VCaP (cell line): ENCODE measurements at regions not wholly inside any gene's neighbourhood (a gene's known extent, or its start where the extent isn't known, plus 50 kb on each side); places are given as distances from the start of the nearest gene placed in this dataset.

ENCODE experiments used
- H3K27ac ChIP-seq: fragments of 450-650 bp; 2 replicates; pipeline ENCODE4 v1.5.1; 2017
- TF ChIP-seq, protein P1 (sequence below): fragments of 450-650 bp; conservative IDR thresholded peaks from 2 replicates; pipeline ENCODE4 v1.5.1; 2017; ENCODE audit warnings: mild to moderate bottlenecking, moderate library complexity

- no peak overlapping the region for H3K27ac ChIP-seq
- TF ChIP-seq, protein P1, sequence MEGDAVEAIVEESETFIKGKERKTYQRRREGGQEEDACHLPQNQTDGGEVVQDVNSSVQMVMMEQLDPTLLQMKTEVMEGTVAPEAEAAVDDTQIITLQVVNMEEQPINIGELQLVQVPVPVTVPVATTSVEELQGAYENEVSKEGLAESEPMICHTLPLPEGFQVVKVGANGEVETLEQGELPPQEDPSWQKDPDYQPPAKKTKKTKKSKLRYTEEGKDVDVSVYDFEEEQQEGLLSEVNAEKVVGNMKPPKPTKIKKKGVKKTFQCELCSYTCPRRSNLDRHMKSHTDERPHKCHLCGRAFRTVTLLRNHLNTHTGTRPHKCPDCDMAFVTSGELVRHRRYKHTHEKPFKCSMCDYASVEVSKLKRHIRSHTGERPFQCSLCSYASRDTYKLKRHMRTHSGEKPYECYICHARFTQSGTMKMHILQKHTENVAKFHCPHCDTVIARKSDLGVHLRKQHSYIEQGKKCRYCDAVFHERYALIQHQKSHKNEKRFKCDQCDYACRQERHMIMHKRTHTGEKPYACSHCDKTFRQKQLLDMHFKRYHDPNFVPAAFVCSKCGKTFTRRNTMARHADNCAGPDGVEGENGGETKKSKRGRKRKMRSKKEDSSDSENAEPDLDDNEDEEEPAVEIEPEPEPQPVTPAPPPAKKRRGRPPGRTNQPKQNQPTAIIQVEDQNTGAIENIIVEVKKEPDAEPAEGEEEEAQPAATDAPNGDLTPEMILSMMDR = no peak
Observed at GRCh38 chr20:57023997-57024396, 242.4 kb downstream of the BMP7 start.

- TF ChIP-seq, protein P1 = no peak
Observed at GRCh38 chr20:57024849-57025248, 241.6 kb downstream of the BMP7 start.

GRCh38 chr20:57025261-57025660, 241.2 kb downstream of the BMP7 start:
- TF ChIP-seq, protein P1 = no peak
- H3K27ac ChIP-seq = no peak overlapping the region

More at GRCh38 chr20:57024849-57025248, 241.6 kb downstream of the BMP7 start:
- no peak overlapping the region for H3K27ac ChIP-seq

- no peak overlapping the region for H3K27ac ChIP-seq
- TF ChIP-seq, protein P1 = no peak
Observed at GRCh38 chr20:57025666-57026224, 240.7 kb downstream of the BMP7 start.

DNA sequence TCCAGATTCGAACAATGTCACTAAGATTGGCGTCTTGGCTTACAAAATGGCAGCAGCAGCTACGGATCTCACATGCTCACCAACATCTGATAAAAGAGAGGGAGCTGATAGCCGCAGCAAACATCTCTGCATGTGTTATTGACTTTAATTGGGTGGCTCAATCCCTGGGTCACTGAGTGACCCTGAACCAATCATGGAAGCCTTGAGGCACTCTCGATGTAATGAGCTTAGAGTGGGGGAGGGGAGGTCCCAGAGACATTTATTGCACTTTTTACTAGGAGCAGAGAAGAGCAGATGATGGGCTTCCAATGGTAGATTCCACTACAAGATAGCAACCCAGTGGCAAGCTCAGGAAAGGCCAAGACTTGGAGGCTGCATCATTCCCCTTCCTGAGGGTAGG, 238.7 kb downstream of the BMP7 start:
- TF ChIP-seq, protein P1 = no peak
- no peak overlapping the region for H3K27ac ChIP-seq

GRCh38 chr20:57030611-57031600, 235.5 kb downstream of the BMP7 start:
- H3K27ac ChIP-seq = peak overlapping the region; percentile 44
- TF ChIP-seq, protein P1 = no peak

DNA sequence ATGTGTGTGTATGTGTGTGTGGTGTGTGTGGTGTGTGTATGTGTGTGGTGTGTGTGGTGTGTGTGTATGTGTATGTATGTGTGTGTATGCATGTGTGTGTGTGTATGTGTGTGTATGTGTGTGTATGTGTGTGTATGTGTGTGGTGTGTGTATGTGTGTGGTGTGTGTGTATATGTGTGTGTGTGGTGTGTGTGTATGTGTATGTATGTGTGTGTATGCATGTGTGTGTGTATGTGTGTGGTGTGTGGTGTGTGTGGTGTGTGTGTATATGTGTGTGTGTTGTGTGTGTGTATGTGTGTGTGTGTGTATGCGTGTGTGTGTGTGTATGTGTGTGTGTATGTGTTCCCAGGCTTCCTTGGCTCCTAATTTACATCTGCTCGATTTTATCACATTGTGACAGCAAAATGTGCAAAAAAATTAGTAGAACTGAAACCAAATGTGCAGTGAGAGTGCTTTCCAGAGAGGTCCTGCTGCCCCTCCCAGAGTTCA, 234.5 kb downstream of the BMP7 start:
- peak overlapping the region; percentile 44; the same call in 1 of the 2 replicates for H3K27ac ChIP-seq
- TF ChIP-seq, protein P1 = no peak
